NCI-H1694 treated with DMSO at 0.1 percent for 48 hours (cell line): ENCODE measurements at regions not wholly inside any gene's neighbourhood (a gene's known extent, or its start where the extent isn't known, plus 50 kb on each side); places are given as distances from the start of the nearest gene placed in this dataset.
"Not testable (repeated sequence)": the region's sequence is repeated elsewhere in the genome, so short reads cannot be mapped to it uniquely, and the experiment has no call there.

Experiments used
- DNase-seq: peaks from one replicate; lab custom pipeline; 2025; lab: John Stamatoyannopoulos, UW

DNA sequence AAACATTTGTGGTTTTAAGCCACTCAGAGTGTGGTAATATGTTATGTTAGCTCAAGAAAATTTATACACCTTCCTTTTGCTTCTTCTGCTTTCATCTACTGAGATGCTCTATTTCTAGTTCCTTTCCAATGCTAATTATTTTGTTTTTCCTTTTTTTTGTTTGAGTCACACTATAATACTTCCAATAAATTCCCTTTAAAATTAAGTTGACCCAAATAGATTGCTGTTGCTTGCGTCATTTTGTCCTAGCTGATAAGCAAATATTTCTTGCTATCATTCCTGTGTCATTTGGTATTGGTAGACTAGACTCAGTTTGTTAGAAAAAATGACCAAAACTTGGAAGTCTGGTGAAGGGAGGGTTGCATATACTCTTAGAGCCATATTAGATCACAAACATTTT is 437.0 kb upstream of the CNTN6 start:
- no peak for DNase-seq

DNA sequence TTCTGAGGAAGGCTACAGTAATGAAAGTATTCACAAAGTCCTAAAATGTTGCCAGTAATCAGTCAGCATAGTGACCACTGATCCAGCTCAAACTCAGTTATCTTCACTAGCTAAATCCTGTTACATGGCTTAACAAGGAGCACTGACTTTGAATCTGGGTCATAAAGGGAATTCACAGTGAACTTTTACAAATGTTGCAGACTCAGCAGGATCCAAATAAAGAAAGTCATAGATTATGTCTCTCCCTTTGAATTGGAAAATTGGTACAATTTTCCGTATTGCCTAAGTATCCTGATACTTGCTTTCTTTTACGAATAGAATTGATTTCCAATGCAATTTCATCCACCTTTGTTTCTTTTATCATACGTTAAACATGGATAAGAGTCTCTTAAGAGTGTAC is 431.5 kb upstream of the CNTN6 start:
- DNase-seq = no peak

DNA sequence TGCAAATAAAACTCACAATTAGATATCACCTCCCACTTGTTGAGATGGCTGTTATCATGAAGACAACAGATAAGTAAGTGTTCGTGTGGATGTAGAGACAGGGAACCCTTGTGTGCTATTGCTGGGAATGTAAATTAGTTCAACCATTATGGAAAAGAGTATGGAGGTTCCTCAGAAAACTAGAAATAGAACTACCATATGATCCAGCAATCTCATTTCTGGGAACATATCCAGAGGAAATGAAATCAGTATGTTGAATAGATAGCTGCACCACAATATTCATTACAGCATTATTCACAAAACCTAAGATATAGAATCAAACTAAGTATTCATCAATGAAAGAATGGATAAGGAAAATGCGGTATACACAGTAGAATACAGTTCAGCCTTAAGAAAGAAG is 418.7 kb upstream of the CNTN6 start:
- no peak for DNase-seq

DNA sequence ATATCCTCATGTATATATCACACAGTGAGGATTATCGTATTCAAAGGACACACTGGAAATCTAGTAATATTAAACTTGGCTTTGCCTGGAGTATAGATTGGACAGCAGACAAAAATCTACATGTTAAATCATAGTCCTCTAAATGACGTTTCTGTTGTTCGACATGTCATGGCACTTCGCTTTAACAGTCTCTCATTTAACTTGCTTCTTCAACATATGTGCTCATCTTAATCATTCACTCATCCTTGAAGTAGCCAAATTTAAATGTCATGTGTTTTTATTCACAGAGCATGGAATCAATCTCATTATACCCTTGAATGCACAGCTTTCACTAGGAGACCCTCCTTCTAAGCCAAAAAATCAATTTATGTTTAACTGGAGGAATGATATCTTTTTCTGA is 417.0 kb upstream of the CNTN6 start:
- no peak for DNase-seq

DNA sequence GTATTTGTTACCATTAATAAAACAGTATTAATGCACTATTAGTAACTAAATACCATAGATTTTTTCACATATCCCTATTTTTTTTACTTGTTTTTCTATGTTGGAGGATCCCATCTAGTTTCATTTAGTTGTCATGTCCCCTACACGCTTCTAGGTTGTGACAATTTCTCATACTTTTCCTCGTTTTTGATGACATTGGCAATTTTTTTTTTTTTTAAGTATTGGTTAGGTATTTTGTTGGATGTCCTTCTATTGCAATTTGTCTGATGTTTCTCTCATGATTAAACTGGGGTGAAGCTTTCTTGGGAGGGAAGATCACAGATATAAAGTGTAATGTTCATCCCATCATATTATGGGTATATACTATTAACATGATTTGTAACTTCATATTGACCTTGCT is 409.1 kb upstream of the CNTN6 start:
- no peak for DNase-seq

GRCh38 chr3:690770-691169 is 402.1 kb upstream of the CNTN6 start:
- DNase-seq = no peak

DNA sequence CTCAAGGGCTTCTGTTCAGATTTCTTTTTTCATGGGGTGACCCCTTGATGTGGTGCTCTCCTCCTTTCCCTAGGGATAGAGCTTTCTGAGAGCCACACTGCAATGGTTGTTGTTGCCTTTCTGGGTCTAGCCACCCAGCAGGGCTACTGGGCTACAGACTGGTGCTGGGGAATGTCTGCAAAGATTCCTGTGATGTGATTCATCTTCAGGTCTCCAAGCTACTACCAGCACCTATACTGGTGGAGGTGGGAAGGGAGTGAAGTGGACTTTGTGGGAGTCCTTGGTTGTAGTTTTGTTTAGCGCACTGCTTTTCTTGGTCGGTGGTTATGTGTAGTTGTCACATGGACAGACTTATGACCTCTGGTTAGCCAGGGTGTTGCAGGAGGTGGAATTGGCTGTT is 392.3 kb upstream of the CNTN6 start:
- no peak for DNase-seq

GRCh38 chr3:707041-707440 is 385.8 kb upstream of the CNTN6 start:
- no peak for DNase-seq

DNA sequence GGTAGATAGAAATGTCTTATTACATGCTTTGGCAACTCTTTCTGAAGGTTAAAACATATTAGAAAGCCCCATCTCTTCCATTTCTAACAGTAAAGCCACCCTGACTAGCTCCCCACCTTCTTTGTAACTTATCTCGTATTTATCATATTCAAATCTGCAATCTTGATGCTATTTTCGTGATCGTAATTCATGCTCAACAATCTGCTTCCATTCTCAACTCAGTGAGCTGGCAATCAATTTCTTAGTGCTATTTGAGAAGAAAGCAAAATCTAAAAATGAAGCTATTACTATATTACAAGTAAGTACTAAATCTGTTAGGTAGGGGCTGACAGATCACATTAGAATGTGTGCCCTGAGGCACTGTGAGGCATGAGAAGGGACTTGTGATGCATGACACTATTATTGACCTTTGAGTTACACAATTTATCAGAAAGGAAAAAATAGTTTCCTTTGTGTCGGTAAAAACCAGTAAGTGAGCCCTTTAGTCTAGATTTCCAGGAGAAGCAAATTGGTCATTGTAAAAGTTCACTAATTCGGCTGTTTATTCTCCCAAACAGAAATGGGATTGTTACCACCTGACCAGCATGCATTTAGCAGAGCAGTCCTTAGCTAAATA is 379.7 kb upstream of the CNTN6 start:
- DNase-seq = no peak

- DNase-seq = no peak
These were observed 378.7 kb upstream of the CNTN6 start for GRCh38 chr3:713947-714620.

- DNase-seq = no peak
These were observed 371.7 kb upstream of the CNTN6 start for GRCh38 chr3:721086-721485.

- DNase-seq = no peak
These were observed 360.4 kb upstream of the CNTN6 start for GRCh38 chr3:732326-732928.

DNA sequence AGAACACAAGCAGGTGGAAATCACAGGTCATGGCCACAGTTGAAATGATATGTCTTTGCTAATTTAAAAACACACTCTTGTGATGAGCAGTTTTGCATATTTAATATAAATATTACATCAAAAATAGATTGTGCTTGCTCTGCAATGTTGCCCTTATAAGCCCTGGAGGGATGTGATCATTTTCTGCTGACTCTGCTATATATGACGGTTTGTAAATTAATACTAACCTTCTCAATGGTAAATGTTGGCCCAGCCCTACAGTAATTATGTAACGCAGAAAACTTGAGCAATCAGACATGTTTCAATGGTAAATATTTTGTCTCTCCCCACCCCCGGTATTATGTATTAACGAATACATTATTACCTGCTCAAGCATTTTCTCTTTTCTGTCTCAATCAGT is 359.5 kb upstream of the CNTN6 start:
- no peak for DNase-seq

GRCh38 chr3:757711-758110 is 335.1 kb upstream of the CNTN6 start:
- DNase-seq = no peak

DNA sequence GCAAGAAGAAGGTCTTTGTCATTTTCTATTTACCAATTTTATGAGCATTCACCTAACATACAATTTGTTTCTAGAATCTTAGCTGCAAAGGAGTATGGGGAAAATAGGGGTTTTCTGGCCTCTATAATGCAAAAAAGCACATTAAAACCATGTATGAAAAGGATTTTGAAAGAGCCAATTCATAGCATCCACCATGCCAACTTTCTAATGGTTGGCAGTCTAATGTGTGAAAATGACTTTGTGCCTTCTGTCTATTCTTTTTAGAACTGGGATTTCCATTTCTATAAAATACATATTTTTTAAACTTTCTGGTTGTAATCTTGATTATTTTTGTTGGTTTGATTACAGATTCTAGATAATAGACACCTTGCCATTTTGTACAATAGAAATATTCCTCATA is 333.7 kb upstream of the CNTN6 start:
- no peak for DNase-seq

- not testable (repeated sequence) for DNase-seq
These were observed 319.4 kb upstream of the CNTN6 start for GRCh38 chr3:773433-773832.

DNA sequence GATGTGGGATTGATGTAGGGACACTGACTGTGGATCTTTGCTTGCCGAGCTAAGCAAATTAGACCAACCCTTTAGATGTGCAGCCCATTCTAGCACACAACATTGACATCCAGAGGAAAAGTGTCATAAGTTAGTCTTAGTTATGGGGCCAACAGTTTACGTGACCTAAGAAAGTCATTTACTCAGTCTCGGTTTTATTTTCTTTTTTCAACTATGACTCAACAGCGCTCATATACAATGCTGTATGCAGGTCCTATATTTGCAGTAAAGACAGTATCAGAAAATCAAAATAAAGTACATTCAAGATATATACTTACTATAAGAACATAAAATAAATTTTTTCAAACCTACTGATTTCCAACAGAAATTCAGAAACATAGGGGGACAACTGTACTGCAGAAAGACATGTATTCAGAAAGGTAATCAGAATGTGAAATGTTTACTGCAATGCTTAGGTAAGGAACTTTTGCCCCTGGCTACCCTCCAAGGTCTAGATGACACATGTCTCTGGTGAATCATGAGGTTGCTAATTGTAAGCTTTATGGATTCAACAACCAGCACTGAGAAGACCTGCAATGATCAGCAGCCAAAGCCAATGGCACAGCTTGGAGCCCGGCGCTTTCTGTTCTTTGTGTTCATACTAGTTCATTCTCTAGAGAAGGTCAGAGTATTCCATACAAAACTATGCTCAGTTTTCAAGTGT is 317.5 kb upstream of the CNTN6 start:
- no peak for DNase-seq

DNA sequence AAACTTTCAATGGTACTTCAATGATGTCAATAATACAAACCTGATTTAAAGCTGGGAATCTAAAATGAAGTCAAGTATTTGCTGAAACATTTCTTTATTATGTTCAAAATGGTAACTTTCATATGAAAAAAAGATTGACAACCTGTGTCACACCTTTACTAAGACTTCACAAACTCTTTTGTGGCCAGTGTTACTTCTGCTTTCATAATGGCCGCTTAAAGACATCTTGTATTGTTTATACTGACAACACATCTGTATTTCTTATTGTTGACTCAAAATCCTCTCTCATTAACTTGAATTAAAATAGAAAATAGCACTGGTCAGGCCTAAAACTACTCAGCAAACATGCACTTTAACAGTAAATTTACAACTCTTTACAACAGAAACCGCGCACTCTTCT is 312.3 kb upstream of the CNTN6 start:
- no peak for DNase-seq

GRCh38 chr3:791442-791841 is 301.4 kb upstream of the CNTN6 start:
- no peak for DNase-seq

DNA sequence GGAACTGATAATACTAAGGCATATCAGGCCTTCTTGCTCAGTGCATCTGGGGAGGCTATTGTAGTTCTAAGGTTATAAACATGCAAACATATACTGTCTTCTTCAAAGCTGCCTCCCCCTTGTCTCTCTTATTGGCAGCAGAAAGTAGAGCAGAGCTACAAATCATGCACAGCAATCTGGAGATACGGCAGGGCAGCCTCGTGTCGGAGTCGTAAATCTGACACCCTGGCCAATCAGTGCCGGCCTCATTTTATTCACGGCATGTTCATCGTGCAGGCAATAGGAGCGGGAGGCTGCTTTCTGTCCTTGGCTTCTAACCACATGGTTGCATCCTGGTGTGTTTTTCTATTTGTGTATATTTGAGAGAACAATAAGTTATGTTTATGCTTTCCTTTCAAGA is 300.2 kb upstream of the CNTN6 start:
- no peak for DNase-seq

- DNase-seq = no peak
These were observed 288.6 kb upstream of the CNTN6 start for GRCh38 chr3:804211-804610.

DNA sequence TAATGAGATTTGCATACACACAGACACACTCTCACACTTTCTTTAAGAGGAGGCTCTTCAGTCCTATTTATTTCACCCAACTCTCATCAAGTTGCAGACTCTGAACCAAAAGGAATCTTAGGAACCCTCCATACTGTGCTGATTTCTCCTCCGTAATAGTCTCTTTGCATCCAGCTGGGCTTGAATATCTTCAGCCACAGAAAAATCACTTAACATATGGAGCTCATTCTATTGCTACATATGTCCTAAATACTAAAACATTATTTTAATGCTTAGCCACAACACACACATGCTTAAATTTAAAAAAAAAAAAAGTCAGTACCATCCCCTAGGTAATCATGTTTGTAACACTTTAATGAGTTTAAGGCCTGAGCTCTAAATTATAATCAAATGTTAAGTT is 287.5 kb upstream of the CNTN6 start:
- no peak for DNase-seq

GRCh38 chr3:806006-806405 is 286.8 kb upstream of the CNTN6 start:
- DNase-seq = no peak
